Neural progenitor cell (in vitro differentiated cells): ENCODE measurements at regions not wholly inside any gene's neighbourhood (a gene's known extent, or its start where the extent isn't known, plus 50 kb on each side); places are given as distances from the start of the nearest gene placed in this dataset.

Experiments used
- CTCF ChIP-seq: fragments of 200-600 bp; sonication (generic); IDR thresholded peaks from 2 replicates; pipeline ENCODE4 v1.5.1; 2017; ENCODE audit warnings: antibody characterized with exemption, mild to moderate bottlenecking
- EZH2phosphoT487 ChIP-seq: fragments of 200-600 bp; sonication (generic); IDR thresholded peaks from 2 replicates; pipeline ENCODE4 v1.6.1; 2017; ENCODE audit warnings: antibody characterized with exemption

DNA sequence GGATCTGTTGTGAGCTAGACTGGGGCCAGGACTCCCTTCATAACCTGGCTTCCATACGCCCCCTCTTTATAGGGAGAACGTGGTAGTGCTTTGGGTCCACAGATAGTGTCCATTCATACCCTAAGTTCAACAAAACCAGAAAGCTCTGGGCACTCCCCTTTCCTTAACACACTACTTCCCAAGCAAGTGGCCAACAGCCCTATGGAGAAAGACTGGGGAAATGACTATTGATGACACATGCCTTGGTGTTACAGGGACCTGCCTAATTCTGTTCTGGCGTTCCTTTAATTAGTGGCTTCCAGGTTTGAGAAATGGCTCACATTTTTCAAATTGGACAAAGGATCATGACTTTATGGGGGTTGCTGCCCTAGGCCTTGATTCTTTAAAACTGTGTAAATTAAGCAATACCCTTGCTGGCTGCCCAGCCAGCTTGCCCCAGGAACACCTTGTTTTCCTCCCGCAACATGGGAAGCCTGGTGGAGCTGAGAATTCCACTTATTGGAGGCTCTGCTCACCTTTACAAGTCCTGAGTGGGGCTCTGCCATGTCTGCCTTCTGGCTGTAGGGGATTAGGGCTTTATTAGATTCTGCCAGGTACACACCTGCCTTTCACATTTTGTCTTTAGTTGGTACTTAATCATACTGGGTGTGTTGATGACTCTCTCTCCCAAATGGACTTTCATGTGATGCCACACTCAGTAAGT, 61.1 kb downstream of the RGS12 start:
- TF ChIP-seq CTCF (no peak), EZH2phosphoT487 (no peak)
